ENCODE measurements at regions not wholly inside any gene's neighbourhood (a gene's known extent, or its start where the extent isn't known, plus 50 kb on each side); places are given as distances from the start of the nearest gene placed in this dataset.

GRCh38 chr3:70464465-70464864, 152.0 kb upstream of the MDFIC2 start:
- TF ChIP-seq CTCF (optimal IDR thresholded peaks at IDR 0.05 in 1 of 3, IDR thresholded peaks at IDR 0.05 in 1 of 3, conservative IDR thresholded peaks at IDR 0.05 in 1 of 3; ENCODE audit: extremely low read depth in 1 of 3, insufficient read depth in 2 of 3, low read length in 3 of 3), result no peak
- no peak for TF ChIP-seq EZH2 (IDR thresholded peaks at IDR 0.05; ENCODE audit: low read length)
